GM21576 (cell line): ENCODE measurements at regions not wholly inside any gene's neighbourhood (a gene's known extent, or its start where the extent isn't known, plus 50 kb on each side); places are given as distances from the start of the nearest gene placed in this dataset.

ENCODE experiments used
- ATAC-seq: cut with Tn5 transposase; IDR thresholded peaks from one replicate; pipeline ENCODE4 v1.9.1; 2021; ENCODE audit warnings: mild to moderate bottlenecking, moderate library complexity; ENCODE audit not compliant: unreplicated experiment

- ATAC-seq, result no peak
Observed at GRCh38 chr5:57824623-57825022, 342.0 kb upstream of the ACTBL2 start.

GRCh38 chr5:57824047-57824446 is 341.4 kb upstream of the ACTBL2 start:
- ATAC-seq, result no peak

- no peak for ATAC-seq
Observed at GRCh38 chr5:57822651-57823050, 340.0 kb upstream of the ACTBL2 start.

- no peak for ATAC-seq
Observed at GRCh38 chr5:57818397-57818796, 335.8 kb upstream of the ACTBL2 start.

- no peak for ATAC-seq
Observed at GRCh38 chr5:57817924-57818323, 335.3 kb upstream of the ACTBL2 start.

GRCh38 chr5:57817001-57817453 is 334.4 kb upstream of the ACTBL2 start:
- no peak for ATAC-seq

GRCh38 chr5:57816108-57816507 is 333.5 kb upstream of the ACTBL2 start:
- ATAC-seq, result no peak

GRCh38 chr5:57805732-57806131 is 323.1 kb upstream of the ACTBL2 start:
- no peak for ATAC-seq

- no peak for ATAC-seq
Observed at GRCh38 chr5:57805170-57805569, 322.6 kb upstream of the ACTBL2 start.

GRCh38 chr5:57804505-57804904 is 321.9 kb upstream of the ACTBL2 start:
- ATAC-seq, result no peak

GRCh38 chr5:57804007-57804444 is 321.4 kb upstream of the ACTBL2 start:
- ATAC-seq, result no peak

- no peak for ATAC-seq
Observed at GRCh38 chr5:57802131-57802530, 319.5 kb upstream of the ACTBL2 start.

GRCh38 chr5:57795203-57795602 is 312.6 kb upstream of the ACTBL2 start:
- no peak for ATAC-seq

GRCh38 chr5:57791875-57792274 is 309.3 kb upstream of the ACTBL2 start:
- no peak for ATAC-seq

GRCh38 chr5:57785946-57786345 is 303.3 kb upstream of the ACTBL2 start:
- ATAC-seq, result no peak

- no peak for ATAC-seq
Observed at GRCh38 chr5:57784121-57784520, 301.5 kb upstream of the ACTBL2 start.

GRCh38 chr5:57783693-57784092 is 301.1 kb upstream of the ACTBL2 start:
- no peak for ATAC-seq

GRCh38 chr5:57780961-57781325 is 298.3 kb upstream of the ACTBL2 start:
- ATAC-seq, result no peak

- ATAC-seq, result no peak
Observed at GRCh38 chr5:57780306-57780960, 297.8 kb upstream of the ACTBL2 start.

GRCh38 chr5:57779383-57780223 is 297.0 kb upstream of the ACTBL2 start:
- ATAC-seq, result peak; percentile 58

GRCh38 chr5:57778501-57779091 is 296.0 kb upstream of the ACTBL2 start:
- ATAC-seq, result no peak

GRCh38 chr5:57777174-57777581 is 294.6 kb upstream of the ACTBL2 start:
- ATAC-seq, result no peak
